PC-9 (cell line): ENCODE measurements at regions not wholly inside any gene's neighbourhood (a gene's known extent, or its start where the extent isn't known, plus 50 kb on each side); places are given as distances from the start of the nearest gene placed in this dataset.

ENCODE experiments used
- BruUV-seq: library from RNA; stranded (reverse); fragments of 400-500 nt; replicated peaks from 2 replicates; lab custom pipeline; 2021; lab: Mats Ljungman, UMichigan
- CTCF ChIA-PET: fragments of 300-600 bp; sonication (Branson Sonifier 250); formaldehyde crosslinking; loops from one replicate; lab custom pipeline; 2022; ENCODE audit warnings: antibody characterized with exemption; lab: Charles Lee
- POLR2A ChIA-PET: fragments of 300-600 bp; sonication (Branson Sonifier 250); formaldehyde crosslinking; loops from one replicate; lab custom pipeline; 2022; ENCODE audit warnings: antibody characterized with exemption; ENCODE audit not compliant: unreplicated experiment; lab: Charles Lee
- DNase-seq, 2 experiments: peaks; one replicate each; pipeline versions ENCODE4 v3.0.0 to v3.0.0-alpha.2; 2015 to 2022; ENCODE audit warnings: mixed read lengths in 1 of 2
- H2AFZ ChIP-seq: fragments of 200-600 bp; sonication (generic); 2 replicates; pipeline ENCODE4 v1.8.1; 2017; ENCODE audit warnings: antibody characterized with exemption
- H3F3A ChIP-seq: fragments of 200-600 bp; sonication (generic); 2 replicates; pipeline ENCODE4 v1.8.1; 2017; ENCODE audit warnings: antibody characterized with exemption, mild to moderate bottlenecking, low read depth; ENCODE audit not compliant: insufficient read depth
- H3K27ac ChIP-seq: fragments of 200-600 bp; sonication (generic); 2 replicates; pipeline ENCODE4 v1.6.1; 2016; ENCODE audit warnings: mixed run types
- H3K27me3 ChIP-seq: fragments of 200-600 bp; sonication (generic); 2 replicates; pipeline ENCODE4 v1.6.1; 2016; ENCODE audit warnings: low read depth, mixed run types; ENCODE audit not compliant: insufficient read depth
- H3K36me3 ChIP-seq: fragments of 200-600 bp; sonication (generic); 2 replicates; pipeline ENCODE4 v1.6.1; 2016; ENCODE audit warnings: low read depth, mixed run types
- H3K4me1 ChIP-seq: fragments of 200-600 bp; sonication (generic); replicated peaks from 2 replicates; pipeline ENCODE4 v1.6.1; 2016; ENCODE audit warnings: mixed run types; ENCODE audit not compliant: insufficient read depth
- H3K4me2 ChIP-seq: fragments of 200-600 bp; sonication (generic); 2 replicates; pipeline ENCODE4 v1.6.1; 2017; ENCODE audit warnings: mixed run types
- H3K4me3 ChIP-seq: fragments of 200-600 bp; sonication (generic); 2 replicates; pipeline ENCODE4 v1.6.1; 2016; ENCODE audit warnings: mixed run types
- H3K79me2 ChIP-seq: fragments of 200-600 bp; sonication (generic); 2 replicates; pipeline ENCODE4 v1.6.1; 2017; ENCODE audit warnings: low read depth, mixed run types
- H3K9me2 ChIP-seq: fragments of 200-600 bp; sonication (generic); 2 replicates; pipeline ENCODE4 v1.8.1; 2017; ENCODE audit warnings: mild to moderate bottlenecking; ENCODE audit not compliant: insufficient read depth
- H3K9me3 ChIP-seq: fragments of 200-600 bp; sonication (generic); 2 replicates; pipeline ENCODE4 v1.8.1; 2016; ENCODE audit warnings: low read depth; ENCODE audit not compliant: insufficient read depth
- H4K20me1 ChIP-seq: fragments of 200-600 bp; sonication (generic); 2 replicates; pipeline ENCODE4 v1.8.1; 2017; ENCODE audit not compliant: insufficient read depth
- CTCF ChIP-seq: fragments of 200-600 bp; sonication (generic); conservative IDR thresholded peaks from 2 replicates; pipeline ENCODE4 v1.6.1; 2017; ENCODE audit warnings: mixed run types, antibody characterized with exemption, mild to moderate bottlenecking, moderate library complexity
- EZH2 ChIP-seq: fragments of 200-600 bp; sonication (generic); IDR thresholded peaks from 2 replicates; pipeline ENCODE4 v1.8.0; 2017; ENCODE audit warnings: antibody characterized with exemption, low read depth
- intact Hi-C: fragments of 100-400 bp; cut with micrococcal nuclease; formaldehyde crosslinking; loops from one replicate; pipeline ENCODE4 v1.10.0; 2022; ENCODE audit not compliant: unreplicated experiment

GRCh38 chr10:118102121-118102520 lies 55.4 kb upstream of the RAB11FIP2 start:
- POLR2A ChIA-PET: no interaction called here
- H3K4me1 ChIP-seq: no peaks in the 10 kb centered on the region
- no peaks in the 10 kb centered on the region for H3K36me3 ChIP-seq
- BruUV-seq: no TSS peak
- H3K4me2 ChIP-seq: no peak overlapping the region
- no peak overlapping the region for H2AFZ ChIP-seq
- H3K9me2 ChIP-seq: no peaks in the 10 kb centered on the region
- no peaks in the 10 kb centered on the region for H3K79me2 ChIP-seq
- H4K20me1 ChIP-seq: no peaks in the 10 kb centered on the region
- H3K27ac ChIP-seq: no peak overlapping the region
- H3K4me3 ChIP-seq: no peak overlapping the region
- no peaks in the 10 kb centered on the region for H3K9me3 ChIP-seq
- CTCF ChIA-PET: no interaction called here
- no peaks in the 10 kb centered on the region for H3F3A ChIP-seq
- no peak for DNase-seq
- intact Hi-C loops: no loop called here
- H3K27me3 ChIP-seq: no peaks in the 10 kb centered on the region
- TF ChIP-seq EZH2: no peak
- no peak for TF ChIP-seq CTCF

- Histone ChIP-seq H3F3A (no peaks in the 10 kb centered on the region), H3K27me3 (no peaks in the 10 kb centered on the region), H3K9me2 (no peaks in the 10 kb centered on the region), H3K4me2 (no peak overlapping the region), H3K4me1 (no peaks in the 10 kb centered on the region), H3K9me3 (no peaks in the 10 kb centered on the region), H3K4me3 (no peak overlapping the region), H3K79me2 (no peaks in the 10 kb centered on the region), H4K20me1 (no peaks in the 10 kb centered on the region), H3K27ac (no peak overlapping the region), H2AFZ (no peak overlapping the region), H3K36me3 (no peaks in the 10 kb centered on the region)
- TF ChIP-seq EZH2 (no peak), CTCF (no peak)
- ChIA-PET POLR2A (no interaction called here), CTCF (no interaction called here)
- intact Hi-C loops: no loop called here
- no TSS peak for BruUV-seq
- DNase-seq: no peak
Observed at GRCh38 chr10:118101501-118101900, 54.8 kb upstream of the RAB11FIP2 start.
